ENCODE measurements at regions not wholly inside any gene's neighbourhood (a gene's known extent, or its start where the extent isn't known, plus 50 kb on each side); places are given as distances from the start of the nearest gene placed in this dataset.

- no peak for DNase-seq (ENCODE audit: low spot score)
These were observed 376.9 kb downstream of the HHIPL2 start for GRCh38 chr1:222171005-222171404.

DNA sequence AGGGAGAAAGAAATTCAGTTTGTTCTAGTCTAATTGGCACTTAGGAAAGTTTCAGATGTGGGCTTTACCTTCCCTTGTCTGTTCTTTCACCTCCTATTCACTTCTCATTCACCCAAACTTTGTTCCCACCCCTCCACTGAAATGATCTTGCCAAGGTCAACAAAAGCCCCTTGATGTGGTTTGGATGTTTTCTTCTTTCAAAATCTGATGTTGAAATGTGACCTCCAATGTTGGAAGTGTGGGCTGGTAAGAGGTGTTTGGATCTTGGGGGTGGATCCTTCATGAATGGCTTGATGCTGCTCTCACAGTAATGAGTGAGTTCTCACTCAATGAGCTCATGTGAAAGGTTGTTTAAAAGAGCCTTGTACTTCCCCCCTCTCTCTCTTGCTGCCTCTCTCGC lies 379.3 kb downstream of the HHIPL2 start:
- DNase-seq (ENCODE audit: low spot score), result no peak

DNA sequence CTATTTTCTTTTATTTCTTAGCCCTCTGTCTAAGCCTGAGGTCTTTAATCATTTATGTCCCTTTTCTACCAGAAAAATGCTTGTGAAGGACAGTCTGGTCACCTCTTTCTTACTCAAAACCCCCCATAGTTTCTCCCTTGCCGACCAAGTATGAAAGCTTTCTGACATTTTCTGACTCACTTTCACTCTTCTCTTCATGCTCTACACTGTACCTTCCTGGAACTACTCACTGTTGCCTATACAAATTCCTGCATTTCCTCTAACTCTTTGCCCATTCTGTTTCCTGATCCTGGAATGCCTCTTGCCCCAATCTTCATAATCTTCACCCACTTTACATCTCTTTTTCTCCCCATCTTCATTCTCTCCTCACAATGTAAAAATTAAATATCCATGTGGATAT lies 380.0 kb downstream of the HHIPL2 start:
- DNase-seq (ENCODE audit: low spot score), result no peak

GRCh38 chr1:222167111-222167510 lies 380.8 kb downstream of the HHIPL2 start:
- DNase-seq (ENCODE audit: low spot score), result no peak

DNA sequence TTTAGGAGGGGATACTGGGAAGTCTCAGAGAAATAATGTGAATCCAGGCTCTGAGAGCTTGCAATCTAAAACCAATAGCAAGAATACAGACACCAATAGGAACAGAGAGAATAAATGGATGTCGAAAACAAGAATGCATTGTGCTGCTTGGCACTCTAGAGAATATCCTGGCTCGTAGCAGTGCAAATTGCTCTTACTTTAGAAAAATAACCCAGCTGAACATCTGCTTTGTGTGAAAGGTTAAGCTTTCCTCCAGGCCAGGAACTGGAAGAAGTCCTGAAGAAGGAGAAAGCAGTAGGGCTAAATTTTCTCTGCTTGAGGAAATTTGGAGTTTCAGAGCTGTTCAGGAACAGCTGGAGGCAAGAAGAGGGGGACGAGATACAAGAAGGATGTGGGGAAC lies 382.3 kb downstream of the HHIPL2 start:
- no peak for DNase-seq (ENCODE audit: low spot score)

DNA sequence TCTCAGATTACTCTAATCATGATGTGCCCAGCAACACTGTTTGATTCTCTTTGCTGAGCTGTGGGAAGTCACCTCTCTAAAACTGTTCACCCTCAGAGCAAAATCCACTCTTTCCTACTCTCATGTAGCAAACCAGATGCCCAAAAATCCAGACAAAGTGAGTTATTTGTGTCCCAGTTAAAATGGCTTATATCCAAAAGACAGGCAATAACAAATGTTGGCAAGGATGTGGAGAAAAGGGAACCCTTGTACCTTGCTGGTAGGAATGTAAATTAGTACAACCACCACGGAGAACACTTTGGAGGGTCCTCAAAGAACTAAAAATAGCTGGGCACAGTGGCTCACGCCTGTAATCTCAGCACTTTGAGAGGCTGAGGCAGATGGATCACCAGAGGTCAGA lies 384.0 kb downstream of the HHIPL2 start:
- no peak for DNase-seq (ENCODE audit: low spot score)

DNA sequence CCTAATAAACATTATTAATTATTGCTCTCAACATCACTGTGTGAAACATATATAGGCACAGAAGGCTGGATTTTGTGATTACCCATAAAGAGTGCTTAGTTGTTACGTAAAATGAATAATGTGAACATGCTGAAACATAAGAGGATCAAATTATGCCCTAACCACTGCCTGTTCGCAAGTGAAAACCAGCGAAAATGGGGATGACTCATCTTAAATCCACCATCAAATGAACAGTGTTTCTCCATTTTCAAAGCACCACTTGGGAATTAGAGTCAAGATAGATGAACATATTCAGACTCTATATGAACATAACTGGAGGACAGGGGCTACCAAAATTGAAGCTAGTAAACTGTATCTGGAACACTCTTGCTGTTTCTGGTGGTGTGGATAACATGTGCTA lies 386.2 kb downstream of the HHIPL2 start:
- DNase-seq (ENCODE audit: low spot score), result no peak

GRCh38 chr1:222157612-222158011 lies 390.3 kb downstream of the HHIPL2 start:
- DNase-seq (ENCODE audit: low spot score), result no peak

DNA sequence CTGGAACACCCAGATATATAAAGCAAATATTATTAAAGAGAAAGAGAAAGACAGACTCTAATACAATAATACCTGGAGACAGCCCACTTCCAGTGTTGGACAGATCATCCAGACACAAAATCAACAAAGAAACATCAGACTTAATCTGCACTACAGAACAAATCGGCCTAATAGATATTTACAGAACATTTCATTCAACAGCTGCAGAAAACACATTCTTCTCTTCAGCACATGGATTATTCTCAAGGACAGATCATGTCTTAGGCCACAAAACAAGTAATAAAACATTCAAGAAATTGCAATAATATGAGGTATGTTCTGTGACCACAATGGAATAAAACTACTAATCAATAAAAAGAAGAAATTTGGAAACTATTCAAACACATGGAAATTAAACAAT lies 398.3 kb upstream of the DUSP10 start:
- DNase-seq (ENCODE audit: low spot score), result no peak

DNA sequence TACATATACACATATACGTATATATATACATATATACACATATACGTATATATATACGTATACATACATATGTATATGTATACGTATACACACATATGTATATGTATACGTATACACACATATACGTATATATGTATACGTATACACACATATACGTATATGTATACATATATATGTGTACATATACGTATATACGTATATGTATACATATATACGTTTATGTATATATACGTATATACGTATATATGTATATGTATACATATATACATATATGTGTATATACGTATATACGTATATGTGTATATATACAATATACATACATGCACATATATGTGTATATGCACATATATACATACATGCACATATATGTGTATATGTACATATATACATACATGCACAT lies 396.2 kb upstream of the DUSP10 start:
- DNase-seq (ENCODE audit: low spot score), result no peak

DNA sequence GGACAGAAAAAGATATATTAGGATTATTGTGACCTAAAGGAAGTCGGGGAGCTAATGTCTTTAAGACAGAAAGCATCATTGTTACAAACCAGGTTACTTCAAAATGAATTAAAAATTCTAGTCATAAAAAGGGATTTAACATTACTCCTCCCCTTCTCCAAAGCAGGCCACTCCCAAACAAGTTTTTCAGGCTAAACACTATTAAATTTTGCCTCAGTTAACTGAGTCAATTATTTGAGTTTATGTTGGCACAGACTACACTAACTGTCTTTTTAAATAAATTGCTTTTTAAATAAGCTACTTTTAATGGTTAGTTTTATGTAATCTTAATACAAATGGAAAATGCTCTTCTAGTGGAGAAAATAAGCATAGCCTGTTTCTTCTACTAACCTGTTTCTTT lies 395.0 kb upstream of the DUSP10 start:
- no peak for DNase-seq (ENCODE audit: low spot score)

DNA sequence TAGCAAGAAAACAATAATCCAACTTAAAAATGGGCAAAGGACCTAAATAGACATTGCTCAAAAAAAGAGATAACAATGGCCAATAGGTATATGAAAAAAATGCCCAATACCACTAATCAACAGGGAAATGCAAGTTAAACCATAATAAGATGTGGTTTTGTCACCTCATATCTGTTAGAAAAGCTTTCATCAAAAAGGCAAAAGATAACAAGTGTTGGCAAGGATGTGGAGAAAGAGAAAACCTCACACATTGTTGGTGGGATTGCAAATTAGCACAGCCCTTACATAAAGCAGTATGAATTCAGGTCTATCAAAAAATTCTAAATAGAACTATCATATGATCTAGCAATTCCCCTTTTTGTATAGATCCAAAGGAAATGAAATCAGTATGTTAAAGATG lies 387.2 kb upstream of the DUSP10 start:
- no peak for DNase-seq (ENCODE audit: low spot score)

- DNase-seq (ENCODE audit: low spot score), result no peak
These were observed 385.8 kb upstream of the DUSP10 start for GRCh38 chr1:222127526-222128152.

DNA sequence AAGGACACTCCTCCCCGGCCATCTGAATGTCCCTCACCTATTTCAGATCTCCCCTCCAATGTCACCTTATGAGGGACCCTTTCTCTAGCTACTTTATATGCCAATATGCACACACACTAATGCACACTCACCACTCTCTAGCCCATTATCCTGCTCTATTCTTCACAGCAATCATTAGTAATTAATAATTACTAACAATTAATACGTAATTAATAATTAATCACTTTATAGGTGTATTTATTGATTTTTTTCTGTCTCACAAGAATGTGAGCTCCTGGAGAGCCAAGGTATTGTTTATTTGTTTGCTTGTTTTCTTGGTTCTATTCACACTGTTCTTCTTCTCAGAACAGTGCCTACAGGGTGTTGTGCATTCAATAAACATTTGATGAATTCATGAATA lies 385.2 kb upstream of the DUSP10 start:
- DNase-seq (ENCODE audit: low spot score), result no peak

DNA sequence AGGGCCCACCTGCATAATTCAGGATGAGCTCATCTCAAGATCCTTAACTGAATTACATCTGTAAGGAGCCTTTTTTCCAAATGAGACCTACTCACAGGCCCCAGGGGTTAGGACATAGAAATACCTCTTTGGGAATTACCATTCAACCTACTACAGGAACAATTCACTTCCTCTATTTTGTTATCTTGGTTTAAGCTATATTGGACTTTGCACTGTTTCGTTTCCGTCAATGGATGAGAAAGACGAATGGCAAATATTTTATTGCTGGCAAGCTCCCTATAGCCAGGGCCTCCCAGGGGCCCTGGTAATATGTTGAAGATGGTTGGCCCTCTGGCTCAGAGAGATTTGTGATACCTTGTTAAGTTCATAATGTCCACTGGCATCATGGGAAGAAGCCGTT lies 384.2 kb upstream of the DUSP10 start:
- no peak for DNase-seq (ENCODE audit: low spot score)

DNA sequence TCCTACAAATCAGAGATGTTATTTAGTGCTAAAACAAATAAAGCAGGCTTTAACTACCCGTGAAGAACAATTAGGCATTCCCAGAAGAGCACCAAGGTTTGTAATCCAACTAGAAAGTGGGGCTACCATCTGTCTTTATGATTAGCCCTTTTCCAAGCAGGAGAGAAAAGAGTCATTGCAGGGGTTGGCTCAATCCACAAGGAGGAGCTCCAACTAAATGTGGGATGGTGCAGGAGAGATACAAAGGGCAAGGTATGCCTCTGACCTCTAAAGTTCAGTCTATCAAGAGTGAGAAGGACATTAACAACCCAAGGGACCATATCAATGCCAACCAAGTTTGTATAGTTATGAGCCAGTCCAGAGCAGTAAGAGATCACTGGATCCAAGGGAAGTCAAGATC lies 382.7 kb upstream of the DUSP10 start:
- no peak for DNase-seq (ENCODE audit: low spot score)

DNA sequence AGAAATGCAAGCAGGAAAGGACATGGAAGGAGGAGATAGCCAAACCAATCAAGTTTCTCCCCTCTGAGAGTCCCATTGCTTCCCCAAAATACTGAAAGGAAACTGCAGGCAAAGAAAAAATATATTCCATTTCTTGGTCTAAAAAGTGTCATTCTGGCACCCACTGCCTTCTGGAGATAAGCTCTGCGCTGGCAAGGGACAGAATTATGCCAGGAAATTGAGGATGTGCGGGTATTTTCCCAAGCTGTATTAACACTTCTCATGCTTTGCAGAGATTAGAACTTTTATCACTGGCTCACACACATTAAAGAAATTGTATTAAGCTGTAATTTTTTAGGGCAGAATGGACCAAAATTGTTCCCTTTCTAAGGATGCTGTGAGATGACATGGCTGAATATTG lies 381.2 kb upstream of the DUSP10 start:
- no peak for DNase-seq (ENCODE audit: low spot score)

GRCh38 chr1:222117809-222118208 lies 375.9 kb upstream of the DUSP10 start:
- DNase-seq (ENCODE audit: low spot score), result no peak

- no peak for DNase-seq (ENCODE audit: low spot score)
These were observed 372.8 kb upstream of the DUSP10 start for GRCh38 chr1:222114536-222115156.

DNA sequence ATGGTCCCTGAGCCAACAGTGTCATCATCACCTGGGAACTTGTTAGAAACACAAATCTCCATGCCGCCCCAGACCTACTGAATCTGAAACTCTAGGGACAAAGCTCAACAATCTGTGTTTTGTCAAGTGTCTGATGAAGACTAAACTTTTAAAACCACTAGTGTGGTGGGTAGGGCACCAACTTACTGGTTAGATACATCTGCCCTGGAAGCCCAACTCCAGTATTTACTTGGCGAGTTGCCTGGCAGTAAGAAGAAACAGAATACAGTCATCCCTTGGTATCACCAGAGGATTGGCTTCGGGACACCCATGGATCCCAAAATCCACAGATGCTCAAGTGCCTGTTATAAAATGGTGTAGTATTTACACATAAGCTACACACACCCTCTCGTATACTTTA lies 367.9 kb upstream of the DUSP10 start:
- DNase-seq (ENCODE audit: low spot score), result no peak

DNA sequence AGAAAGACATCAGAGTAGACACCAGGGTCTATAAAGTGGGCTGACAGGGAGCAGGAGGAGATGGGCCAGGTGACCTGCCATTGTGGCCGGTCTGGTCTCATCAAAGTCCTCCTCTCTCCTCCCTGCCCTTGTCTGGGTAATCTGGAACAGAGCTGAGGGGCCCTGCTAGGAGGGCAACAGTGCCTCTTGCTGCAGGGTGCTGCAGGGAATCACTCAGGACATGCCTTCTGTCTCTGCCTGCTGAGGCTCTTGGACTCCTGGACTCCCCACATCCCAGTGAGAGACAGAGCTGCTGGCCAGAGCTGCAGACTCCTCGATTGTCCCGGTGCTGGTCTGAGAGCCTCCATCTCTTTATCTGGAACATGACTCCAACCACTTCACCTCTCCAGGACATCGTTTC lies 366.1 kb upstream of the DUSP10 start:
- no peak for DNase-seq (ENCODE audit: low spot score)

GRCh38 chr1:222107267-222107666 lies 365.4 kb upstream of the DUSP10 start:
- DNase-seq (ENCODE audit: low spot score), result no peak

- no peak for DNase-seq (ENCODE audit: low spot score)
These were observed 364.5 kb upstream of the DUSP10 start for GRCh38 chr1:222106377-222106776.

DNA sequence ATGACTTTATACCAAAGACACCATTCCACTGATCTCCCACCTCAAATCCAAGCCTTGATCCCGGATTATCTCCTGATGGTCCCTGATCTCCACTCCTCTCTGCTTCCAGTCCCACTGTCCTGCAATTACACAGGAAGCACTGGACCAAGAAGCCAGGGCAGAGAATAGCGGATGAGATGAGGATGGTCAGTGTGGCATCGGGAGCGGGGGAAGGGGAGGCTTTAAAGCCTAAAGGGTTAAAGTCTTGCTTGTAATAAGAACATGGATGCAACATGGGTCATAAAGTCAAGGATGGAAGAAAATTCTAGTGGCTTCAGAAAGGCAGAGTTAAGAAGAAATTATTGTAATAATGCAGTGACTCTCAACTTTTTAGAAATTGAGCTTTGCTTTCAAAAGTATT lies 364.0 kb upstream of the DUSP10 start:
- DNase-seq (ENCODE audit: low spot score), result no peak

DNA sequence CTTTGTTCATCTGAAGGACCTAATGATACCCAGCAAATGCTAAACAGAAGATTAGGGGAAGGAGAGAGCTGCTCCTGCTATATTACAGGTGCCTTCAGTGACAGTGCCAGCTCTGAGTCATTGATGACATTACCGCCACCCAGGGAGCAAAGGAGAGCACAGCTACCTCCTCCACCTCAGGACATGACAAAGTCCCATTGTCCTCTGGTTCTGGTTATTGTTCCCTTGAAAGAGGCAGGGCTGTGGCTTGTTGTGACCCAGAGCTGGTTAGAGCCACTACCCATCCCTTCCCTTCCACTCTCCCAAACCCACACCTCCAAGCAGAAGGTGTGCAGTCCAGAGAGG lies 363.5 kb upstream of the DUSP10 start:
- DNase-seq (ENCODE audit: low spot score), result no peak
